ENCODE measurements at regions not wholly inside any gene's neighbourhood (a gene's known extent, or its start where the extent isn't known, plus 50 kb on each side); places are given as distances from the start of the nearest gene placed in this dataset.

DNA sequence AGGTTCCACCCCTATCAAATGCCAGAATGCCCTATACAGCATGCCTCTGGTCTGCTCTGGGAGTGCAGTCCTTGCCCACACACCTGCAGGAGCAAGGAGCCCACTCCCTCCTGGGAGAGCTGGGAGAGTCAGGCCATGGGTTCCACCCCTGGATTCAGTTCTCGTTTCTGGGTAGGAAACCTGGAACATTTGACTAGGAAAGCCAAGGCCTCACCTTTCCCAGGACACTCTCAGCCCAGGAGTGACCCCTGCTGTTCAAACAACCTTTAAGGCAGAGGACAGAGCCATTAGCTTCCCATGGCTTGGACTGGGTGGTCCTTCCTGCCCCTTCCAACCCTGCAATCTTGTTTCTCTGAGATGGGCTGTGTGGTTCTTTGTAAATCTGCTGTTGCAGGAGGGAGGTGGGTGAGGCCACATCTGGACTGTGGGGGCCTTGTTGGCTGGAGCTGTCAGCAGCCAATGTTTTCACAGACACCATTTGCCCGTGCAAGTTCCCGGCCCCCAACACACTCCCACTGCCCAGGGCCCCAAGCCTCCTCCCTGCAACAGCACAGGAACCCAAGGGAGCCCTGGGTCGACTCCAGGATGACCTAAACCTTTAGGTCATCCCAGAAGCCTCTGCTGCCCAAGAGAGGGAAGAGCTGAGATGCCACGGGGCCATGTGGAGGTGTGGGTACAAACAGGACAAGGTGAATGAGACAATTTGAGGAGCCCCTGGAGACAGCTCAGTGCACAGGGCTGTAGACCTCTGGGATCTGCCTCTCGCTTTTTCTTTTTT lies 104.4 kb downstream of the PJA1 start:
- TF ChIP-seq, protein P1, sequence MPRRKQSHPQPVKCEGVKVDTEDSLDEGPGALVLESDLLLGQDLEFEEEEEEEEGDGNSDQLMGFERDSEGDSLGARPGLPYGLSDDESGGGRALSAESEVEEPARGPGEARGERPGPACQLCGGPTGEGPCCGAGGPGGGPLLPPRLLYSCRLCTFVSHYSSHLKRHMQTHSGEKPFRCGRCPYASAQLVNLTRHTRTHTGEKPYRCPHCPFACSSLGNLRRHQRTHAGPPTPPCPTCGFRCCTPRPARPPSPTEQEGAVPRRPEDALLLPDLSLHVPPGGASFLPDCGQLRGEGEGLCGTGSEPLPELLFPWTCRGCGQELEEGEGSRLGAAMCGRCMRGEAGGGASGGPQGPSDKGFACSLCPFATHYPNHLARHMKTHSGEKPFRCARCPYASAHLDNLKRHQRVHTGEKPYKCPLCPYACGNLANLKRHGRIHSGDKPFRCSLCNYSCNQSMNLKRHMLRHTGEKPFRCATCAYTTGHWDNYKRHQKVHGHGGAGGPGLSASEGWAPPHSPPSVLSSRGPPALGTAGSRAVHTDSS (tag by site-specific recombination; IDR thresholded peaks at IDR 0.05), result no peak
- no peak for TF ChIP-seq ZNF571 (tag by site-specific recombination; IDR thresholded peaks at IDR 0.05)
- TF ChIP-seq, protein P2, sequence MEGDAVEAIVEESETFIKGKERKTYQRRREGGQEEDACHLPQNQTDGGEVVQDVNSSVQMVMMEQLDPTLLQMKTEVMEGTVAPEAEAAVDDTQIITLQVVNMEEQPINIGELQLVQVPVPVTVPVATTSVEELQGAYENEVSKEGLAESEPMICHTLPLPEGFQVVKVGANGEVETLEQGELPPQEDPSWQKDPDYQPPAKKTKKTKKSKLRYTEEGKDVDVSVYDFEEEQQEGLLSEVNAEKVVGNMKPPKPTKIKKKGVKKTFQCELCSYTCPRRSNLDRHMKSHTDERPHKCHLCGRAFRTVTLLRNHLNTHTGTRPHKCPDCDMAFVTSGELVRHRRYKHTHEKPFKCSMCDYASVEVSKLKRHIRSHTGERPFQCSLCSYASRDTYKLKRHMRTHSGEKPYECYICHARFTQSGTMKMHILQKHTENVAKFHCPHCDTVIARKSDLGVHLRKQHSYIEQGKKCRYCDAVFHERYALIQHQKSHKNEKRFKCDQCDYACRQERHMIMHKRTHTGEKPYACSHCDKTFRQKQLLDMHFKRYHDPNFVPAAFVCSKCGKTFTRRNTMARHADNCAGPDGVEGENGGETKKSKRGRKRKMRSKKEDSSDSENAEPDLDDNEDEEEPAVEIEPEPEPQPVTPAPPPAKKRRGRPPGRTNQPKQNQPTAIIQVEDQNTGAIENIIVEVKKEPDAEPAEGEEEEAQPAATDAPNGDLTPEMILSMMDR (tag by site-specific recombination; IDR thresholded peaks at IDR 0.05), result no peak
- no peak for TF ChIP-seq BCL11A (tag by site-specific recombination; IDR thresholded peaks at IDR 0.05; ENCODE audit: low read depth)
- TF ChIP-seq, protein P3, sequence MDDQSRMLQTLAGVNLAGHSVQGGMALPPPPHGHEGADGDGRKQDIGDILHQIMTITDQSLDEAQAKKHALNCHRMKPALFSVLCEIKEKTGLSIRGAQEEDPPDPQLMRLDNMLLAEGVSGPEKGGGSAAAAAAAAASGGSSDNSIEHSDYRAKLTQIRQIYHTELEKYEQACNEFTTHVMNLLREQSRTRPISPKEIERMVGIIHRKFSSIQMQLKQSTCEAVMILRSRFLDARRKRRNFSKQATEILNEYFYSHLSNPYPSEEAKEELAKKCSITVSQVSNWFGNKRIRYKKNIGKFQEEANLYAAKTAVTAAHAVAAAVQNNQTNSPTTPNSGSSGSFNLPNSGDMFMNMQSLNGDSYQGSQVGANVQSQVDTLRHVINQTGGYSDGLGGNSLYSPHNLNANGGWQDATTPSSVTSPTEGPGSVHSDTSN (CRISPR knock-in tag; IDR thresholded peaks at IDR 0.05), result no peak
- TF ChIP-seq, protein P4, sequence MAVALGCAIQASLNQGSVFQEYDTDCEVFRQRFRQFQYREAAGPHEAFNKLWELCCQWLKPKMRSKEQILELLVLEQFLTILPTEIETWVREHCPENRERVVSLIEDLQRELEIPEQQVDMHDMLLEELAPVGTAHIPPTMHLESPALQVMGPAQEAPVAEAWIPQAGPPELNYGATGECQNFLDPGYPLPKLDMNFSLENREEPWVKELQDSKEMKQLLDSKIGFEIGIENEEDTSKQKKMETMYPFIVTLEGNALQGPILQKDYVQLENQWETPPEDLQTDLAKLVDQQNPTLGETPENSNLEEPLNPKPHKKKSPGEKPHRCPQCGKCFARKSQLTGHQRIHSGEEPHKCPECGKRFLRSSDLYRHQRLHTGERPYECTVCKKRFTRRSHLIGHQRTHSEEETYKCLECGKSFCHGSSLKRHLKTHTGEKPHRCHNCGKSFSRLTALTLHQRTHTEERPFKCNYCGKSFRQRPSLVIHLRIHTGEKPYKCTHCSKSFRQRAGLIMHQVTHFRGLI (tag by site-specific recombination; IDR thresholded peaks at IDR 0.05), result no peak

Measured in HEK293 (cell line).